GM23338 (cell line): ENCODE measurements at regions not wholly inside any gene's neighbourhood (a gene's known extent, or its start where the extent isn't known, plus 50 kb on each side); places are given as distances from the start of the nearest gene placed in this dataset. TPM values are rescaled to one million over a fixed set of nuclear protein-coding genes. Genes with fewer than 3 reads are reported as not detected.

Experiments
- small RNA-seq: library from RNA; depleted of rRNA; stranded (forward); fragments of <200 nt; gene quantifications from one replicate; pipeline ENCODE3, GENCODE V24; 2014; ENCODE audit warnings: low replicate concordance

Small RNA genes lying in the stretch of these regions (small RNA-seq; reads per million reads assigned to genes)
- gene AC116562.3, result not detected
